ENCODE measurements at regions not wholly inside any gene's neighbourhood (a gene's known extent, or its start where the extent isn't known, plus 50 kb on each side); places are given as distances from the start of the nearest gene placed in this dataset.

- DNase-seq (ENCODE audit: low spot score), result no peak
- WGBS, result 78% methylated on average over 1 of the region's 1 CpG
- TF ChIP-seq ATF3 (IDR thresholded peaks at IDR 0.05) (no peak), HNF4G (IDR thresholded peaks at IDR 0.05) (no peak), FOXA1 (IDR thresholded peaks at IDR 0.05) (no peak), FOXA2 (IDR thresholded peaks at IDR 0.05) (no peak), EGR1 (IDR thresholded peaks at IDR 0.05; ENCODE audit: low read depth in 2 of 2) (no peak), CTCF (IDR thresholded peaks at IDR 0.05; ENCODE audit: low read depth, low read length, missing input control) (no peak), SP1 (IDR thresholded peaks at IDR 0.05) (no peak), RXRA (IDR thresholded peaks at IDR 0.05) (no peak)
Observed at GRCh38 chr5:106152569-106152968, 1518.2 kb downstream of the EFNA5 start.

GRCh38 chr5:106142116-106142515, 1528.6 kb downstream of the EFNA5 start:
- Histone ChIP-seq H3K4me3 (ENCODE audit: low read depth in 1 of 3, low read length in 3 of 3) (no peak overlapping the region), H3K36me3 (ENCODE audit: control insufficient read depth in 4 of 4, insufficient read depth in 3 of 4, low read depth in 1 of 4, low read length in 3 of 4) (no peaks in the 10 kb centered on the region), H3K4me1 (ENCODE audit: control insufficient read depth in 4 of 4, insufficient read depth in 4 of 4, low read length in 3 of 4) (no peaks in the 10 kb centered on the region), H3K27me3 (ENCODE audit: control insufficient read depth in 4 of 4, insufficient read depth in 4 of 4, low read length in 3 of 4) (no peaks in the 10 kb centered on the region), H3K9ac (ENCODE audit: low read depth in 1 of 2, low read length in 2 of 2) (no peak overlapping the region), H3K27ac (ENCODE audit: low read depth in 1 of 2, low read length in 2 of 2) (no peak overlapping the region), H3K9me3 (ENCODE audit: control insufficient read depth in 4 of 4, low read length in 3 of 4) (no peaks in the 10 kb centered on the region)
- no peak for DNase-seq (ENCODE audit: low spot score)
- no peak for TF ChIP-seq CTCF (IDR thresholded peaks at IDR 0.05; ENCODE audit: low read depth, low read length, missing input control)
- no peak for TF ChIP-seq TAF1 (conservative IDR thresholded peaks at IDR 0.05)
- no peak for TF ChIP-seq FOXA2 (IDR thresholded peaks at IDR 0.05)
- no peak for TF ChIP-seq HNF4A (conservative IDR thresholded peaks at IDR 0.05)
- no peak for TF ChIP-seq ZBTB33 (IDR thresholded peaks at IDR 0.05)
- no peak for TF ChIP-seq YY1 (IDR thresholded peaks at IDR 0.05)
- no peak for TF ChIP-seq GABPA (IDR thresholded peaks at IDR 0.05 in 1 of 2, conservative IDR thresholded peaks at IDR 0.05 in 1 of 2)
- TF ChIP-seq REST (IDR thresholded peaks at IDR 0.05), result no peak
- TF ChIP-seq EGR1 (IDR thresholded peaks at IDR 0.05; ENCODE audit: low read depth in 2 of 2), result no peak
- TF ChIP-seq JUND (IDR thresholded peaks at IDR 0.05), result no peak
- no peak for TF ChIP-seq NR2F2 (IDR thresholded peaks at IDR 0.05)
- TF ChIP-seq HNF4G (IDR thresholded peaks at IDR 0.05), result no peak

More at GRCh38 chr5:106152569-106152968, 1518.2 kb downstream of the EFNA5 start:
- Histone ChIP-seq H3K9ac (ENCODE audit: low read depth in 1 of 2, low read length in 2 of 2) (no peak overlapping the region), H3K4me1 (ENCODE audit: control insufficient read depth in 4 of 4, insufficient read depth in 4 of 4, low read length in 3 of 4) (no peaks in the 10 kb centered on the region), H3K27ac (ENCODE audit: low read depth in 1 of 2, low read length in 2 of 2) (no peak overlapping the region), H3K9me3 (ENCODE audit: control insufficient read depth in 4 of 4, low read length in 3 of 4) (peaks cover 0 to 1% (median 0%) of the 10 kb centered on the region in 4 donors), H3K27me3 (ENCODE audit: control insufficient read depth in 4 of 4, insufficient read depth in 4 of 4, low read length in 3 of 4) (no peaks in the 10 kb centered on the region), H3K36me3 (ENCODE audit: control insufficient read depth in 4 of 4, insufficient read depth in 3 of 4, low read depth in 1 of 4, low read length in 3 of 4) (no peaks in the 10 kb centered on the region), H3K4me3 (ENCODE audit: low read depth in 1 of 3, low read length in 3 of 3) (no peak overlapping the region)

Measured in liver (tissue), 8 donors.